PC-9 (cell line): ENCODE measurements at regions not wholly inside any gene's neighbourhood (a gene's known extent, or its start where the extent isn't known, plus 50 kb on each side); places are given as distances from the start of the nearest gene placed in this dataset.

Experiments
- BruUV-seq: library from RNA; stranded (reverse); fragments of 400-500 nt; replicated peaks from 2 replicates; lab custom pipeline; 2021; lab: Mats Ljungman, UMichigan
- CTCF ChIA-PET: fragments of 300-600 bp; sonication (Branson Sonifier 250); formaldehyde crosslinking; loops from one replicate; lab custom pipeline; 2022; ENCODE audit warnings: antibody characterized with exemption; lab: Charles Lee
- POLR2A ChIA-PET: fragments of 300-600 bp; sonication (Branson Sonifier 250); formaldehyde crosslinking; loops from one replicate; lab custom pipeline; 2022; ENCODE audit warnings: antibody characterized with exemption; ENCODE audit not compliant: unreplicated experiment; lab: Charles Lee
- DNase-seq, 2 experiments: peaks; one replicate each; pipeline versions ENCODE4 v3.0.0 to v3.0.0-alpha.2; 2015 to 2022; ENCODE audit warnings: mixed read lengths in 1 of 2
- H2AFZ ChIP-seq: fragments of 200-600 bp; sonication (generic); 2 replicates; pipeline ENCODE4 v1.8.1; 2017; ENCODE audit warnings: antibody characterized with exemption
- H3F3A ChIP-seq: fragments of 200-600 bp; sonication (generic); 2 replicates; pipeline ENCODE4 v1.8.1; 2017; ENCODE audit warnings: antibody characterized with exemption, mild to moderate bottlenecking, low read depth; ENCODE audit not compliant: insufficient read depth
- H3K27ac ChIP-seq: fragments of 200-600 bp; sonication (generic); 2 replicates; pipeline ENCODE4 v1.6.1; 2016; ENCODE audit warnings: mixed run types
- H3K27me3 ChIP-seq: fragments of 200-600 bp; sonication (generic); 2 replicates; pipeline ENCODE4 v1.6.1; 2016; ENCODE audit warnings: low read depth, mixed run types; ENCODE audit not compliant: insufficient read depth
- H3K36me3 ChIP-seq: fragments of 200-600 bp; sonication (generic); 2 replicates; pipeline ENCODE4 v1.6.1; 2016; ENCODE audit warnings: low read depth, mixed run types
- H3K4me1 ChIP-seq: fragments of 200-600 bp; sonication (generic); replicated peaks from 2 replicates; pipeline ENCODE4 v1.6.1; 2016; ENCODE audit warnings: mixed run types; ENCODE audit not compliant: insufficient read depth
- H3K4me2 ChIP-seq: fragments of 200-600 bp; sonication (generic); 2 replicates; pipeline ENCODE4 v1.6.1; 2017; ENCODE audit warnings: mixed run types
- H3K4me3 ChIP-seq: fragments of 200-600 bp; sonication (generic); 2 replicates; pipeline ENCODE4 v1.6.1; 2016; ENCODE audit warnings: mixed run types
- H3K79me2 ChIP-seq: fragments of 200-600 bp; sonication (generic); 2 replicates; pipeline ENCODE4 v1.6.1; 2017; ENCODE audit warnings: low read depth, mixed run types
- H3K9me2 ChIP-seq: fragments of 200-600 bp; sonication (generic); 2 replicates; pipeline ENCODE4 v1.8.1; 2017; ENCODE audit warnings: mild to moderate bottlenecking; ENCODE audit not compliant: insufficient read depth
- H3K9me3 ChIP-seq: fragments of 200-600 bp; sonication (generic); 2 replicates; pipeline ENCODE4 v1.8.1; 2016; ENCODE audit warnings: low read depth; ENCODE audit not compliant: insufficient read depth
- H4K20me1 ChIP-seq: fragments of 200-600 bp; sonication (generic); 2 replicates; pipeline ENCODE4 v1.8.1; 2017; ENCODE audit not compliant: insufficient read depth
- EZH2 ChIP-seq: fragments of 200-600 bp; sonication (generic); IDR thresholded peaks from 2 replicates; pipeline ENCODE4 v1.8.0; 2017; ENCODE audit warnings: antibody characterized with exemption, low read depth
- intact Hi-C: fragments of 100-400 bp; cut with micrococcal nuclease; formaldehyde crosslinking; loops from one replicate; pipeline ENCODE4 v1.10.0; 2022; ENCODE audit not compliant: unreplicated experiment
- TF ChIP-seq, protein P1 (sequence below): fragments of 200-600 bp; sonication (generic); conservative IDR thresholded peaks from 2 replicates; pipeline ENCODE4 v1.6.1; 2017; ENCODE audit warnings: mixed run types, antibody characterized with exemption, mild to moderate bottlenecking, moderate library complexity

- H4K20me1 ChIP-seq: no peaks in the 10 kb centered on the region
- TF ChIP-seq, protein P1, sequence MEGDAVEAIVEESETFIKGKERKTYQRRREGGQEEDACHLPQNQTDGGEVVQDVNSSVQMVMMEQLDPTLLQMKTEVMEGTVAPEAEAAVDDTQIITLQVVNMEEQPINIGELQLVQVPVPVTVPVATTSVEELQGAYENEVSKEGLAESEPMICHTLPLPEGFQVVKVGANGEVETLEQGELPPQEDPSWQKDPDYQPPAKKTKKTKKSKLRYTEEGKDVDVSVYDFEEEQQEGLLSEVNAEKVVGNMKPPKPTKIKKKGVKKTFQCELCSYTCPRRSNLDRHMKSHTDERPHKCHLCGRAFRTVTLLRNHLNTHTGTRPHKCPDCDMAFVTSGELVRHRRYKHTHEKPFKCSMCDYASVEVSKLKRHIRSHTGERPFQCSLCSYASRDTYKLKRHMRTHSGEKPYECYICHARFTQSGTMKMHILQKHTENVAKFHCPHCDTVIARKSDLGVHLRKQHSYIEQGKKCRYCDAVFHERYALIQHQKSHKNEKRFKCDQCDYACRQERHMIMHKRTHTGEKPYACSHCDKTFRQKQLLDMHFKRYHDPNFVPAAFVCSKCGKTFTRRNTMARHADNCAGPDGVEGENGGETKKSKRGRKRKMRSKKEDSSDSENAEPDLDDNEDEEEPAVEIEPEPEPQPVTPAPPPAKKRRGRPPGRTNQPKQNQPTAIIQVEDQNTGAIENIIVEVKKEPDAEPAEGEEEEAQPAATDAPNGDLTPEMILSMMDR: no peak
- no peak for TF ChIP-seq EZH2
- H3K9me2 ChIP-seq: no peaks in the 10 kb centered on the region
- POLR2A ChIA-PET: no interaction called here
- intact Hi-C loops: no loop called here
- BruUV-seq: no TSS peak
- H3K27ac ChIP-seq: no peak overlapping the region
- H3K4me1 ChIP-seq: peaks cover 9% of the 10 kb centered on the region; the same call in 1 of the 2 replicates
- CTCF ChIA-PET: no interaction called here
- no peaks in the 10 kb centered on the region for H3F3A ChIP-seq
- no peak overlapping the region for H2AFZ ChIP-seq
- H3K36me3 ChIP-seq: no peaks in the 10 kb centered on the region
- H3K4me3 ChIP-seq: no peak overlapping the region
- no peaks in the 10 kb centered on the region for H3K27me3 ChIP-seq
- peaks cover 15% of the 10 kb centered on the region; the same call in 1 of the 2 replicates for H3K9me3 ChIP-seq
- H3K4me2 ChIP-seq: no peak overlapping the region
- H3K79me2 ChIP-seq: no peaks in the 10 kb centered on the region
- DNase-seq: no peak
Measured at GRCh38 chr4:123496421-123496820, 99.8 kb downstream of the SPRY1 start.

DNA sequence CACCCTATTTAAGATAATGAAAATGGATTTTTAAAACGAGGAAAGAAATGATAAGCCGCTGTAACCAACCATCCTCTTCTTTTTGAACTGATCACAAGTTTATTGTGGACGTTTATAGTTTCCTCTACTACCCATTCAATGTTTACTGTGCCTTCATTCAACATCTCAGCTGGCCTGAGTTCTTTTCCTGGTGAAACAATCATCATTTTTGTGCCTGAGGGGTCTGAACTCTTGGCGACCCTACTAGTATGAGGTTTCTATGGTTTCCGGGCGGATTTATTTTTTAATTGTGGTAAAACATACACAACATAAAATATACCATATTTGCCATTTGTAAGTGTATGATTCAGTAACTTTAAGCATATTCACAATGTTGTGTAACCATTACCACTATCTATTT, 100.7 kb downstream of the SPRY1 start:
- no peak overlapping the region for H2AFZ ChIP-seq
- H3K4me3 ChIP-seq: no peak overlapping the region
- ChIA-PET CTCF (no interaction called here), POLR2A (no interaction called here)
- peaks cover 12% of the 10 kb centered on the region; the same call in 1 of the 2 replicates for H3K9me3 ChIP-seq
- no peak for TF ChIP-seq EZH2
- TF ChIP-seq, protein P1: no peak
- no peaks in the 10 kb centered on the region for H3K27me3 ChIP-seq
- no peaks in the 10 kb centered on the region for H4K20me1 ChIP-seq
- H3K79me2 ChIP-seq: no peaks in the 10 kb centered on the region
- no peaks in the 10 kb centered on the region for H3K36me3 ChIP-seq
- intact Hi-C loops: no loop called here
- H3F3A ChIP-seq: no peaks in the 10 kb centered on the region
- BruUV-seq: no TSS peak
- no peaks in the 10 kb centered on the region for H3K9me2 ChIP-seq
- no peak overlapping the region for H3K4me2 ChIP-seq
- peaks cover 9% of the 10 kb centered on the region; the same call in 1 of the 2 replicates for H3K4me1 ChIP-seq
- no peak overlapping the region for H3K27ac ChIP-seq
- DNase-seq: no peak

DNA sequence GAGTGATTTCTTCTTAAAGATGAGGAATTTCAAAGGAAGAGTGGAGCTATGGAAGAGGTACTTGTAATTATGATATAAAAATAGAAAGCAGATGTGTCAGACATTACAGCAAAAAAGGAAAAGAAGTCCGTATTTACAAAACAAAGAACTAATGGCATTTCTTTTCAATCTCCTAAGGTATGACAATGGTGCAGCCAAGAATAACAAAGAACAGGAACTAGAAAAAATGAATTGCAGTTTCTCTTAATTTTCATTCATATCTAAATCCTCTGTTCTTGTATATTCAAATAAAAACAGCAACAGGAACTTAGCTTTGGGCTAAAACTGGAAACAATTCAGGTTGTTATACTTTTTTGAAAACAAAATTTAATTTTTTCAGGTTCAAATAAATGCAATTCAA, 105.1 kb downstream of the SPRY1 start:
- peaks cover 11% of the 10 kb centered on the region; the same call in 1 of the 2 replicates for H3K9me3 ChIP-seq
- H4K20me1 ChIP-seq: no peaks in the 10 kb centered on the region
- ChIA-PET CTCF (no interaction called here), POLR2A (no interaction called here)
- H3K4me3 ChIP-seq: no peak overlapping the region
- no peaks in the 10 kb centered on the region for H3K27me3 ChIP-seq
- H3K4me2 ChIP-seq: no peak overlapping the region
- BruUV-seq: no TSS peak
- no peaks in the 10 kb centered on the region for H3K79me2 ChIP-seq
- intact Hi-C loops: no loop called here
- no peak overlapping the region for H2AFZ ChIP-seq
- no peaks in the 10 kb centered on the region for H3K9me2 ChIP-seq
- no peak overlapping the region for H3K27ac ChIP-seq
- H3K36me3 ChIP-seq: no peaks in the 10 kb centered on the region
- no peak for DNase-seq
- peaks cover 10% of the 10 kb centered on the region for H3K4me1 ChIP-seq
- TF ChIP-seq, protein P1: no peak
- no peak for TF ChIP-seq EZH2
- H3F3A ChIP-seq: no peaks in the 10 kb centered on the region
